ENCODE measurements at regions not wholly inside any gene's neighbourhood (a gene's known extent, or its start where the extent isn't known, plus 50 kb on each side); places are given as distances from the start of the nearest gene placed in this dataset.
"Not testable (repeated sequence)": the region's sequence is repeated elsewhere in the genome, so short reads cannot be mapped to it uniquely, and the experiment has no call there.

GRCh38 chr16:10261526-10261925, 79.3 kb upstream of the GRIN2A start:
- TF ChIP-seq POLR2A, EP300 (IDR thresholded peaks at IDR 0.05): not testable (repeated sequence)
- TF ChIP-seq, protein P1, sequence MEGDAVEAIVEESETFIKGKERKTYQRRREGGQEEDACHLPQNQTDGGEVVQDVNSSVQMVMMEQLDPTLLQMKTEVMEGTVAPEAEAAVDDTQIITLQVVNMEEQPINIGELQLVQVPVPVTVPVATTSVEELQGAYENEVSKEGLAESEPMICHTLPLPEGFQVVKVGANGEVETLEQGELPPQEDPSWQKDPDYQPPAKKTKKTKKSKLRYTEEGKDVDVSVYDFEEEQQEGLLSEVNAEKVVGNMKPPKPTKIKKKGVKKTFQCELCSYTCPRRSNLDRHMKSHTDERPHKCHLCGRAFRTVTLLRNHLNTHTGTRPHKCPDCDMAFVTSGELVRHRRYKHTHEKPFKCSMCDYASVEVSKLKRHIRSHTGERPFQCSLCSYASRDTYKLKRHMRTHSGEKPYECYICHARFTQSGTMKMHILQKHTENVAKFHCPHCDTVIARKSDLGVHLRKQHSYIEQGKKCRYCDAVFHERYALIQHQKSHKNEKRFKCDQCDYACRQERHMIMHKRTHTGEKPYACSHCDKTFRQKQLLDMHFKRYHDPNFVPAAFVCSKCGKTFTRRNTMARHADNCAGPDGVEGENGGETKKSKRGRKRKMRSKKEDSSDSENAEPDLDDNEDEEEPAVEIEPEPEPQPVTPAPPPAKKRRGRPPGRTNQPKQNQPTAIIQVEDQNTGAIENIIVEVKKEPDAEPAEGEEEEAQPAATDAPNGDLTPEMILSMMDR (IDR thresholded peaks at IDR 0.05): not testable (repeated sequence)

Measured in tibial nerve (tissue), 4 donors.